AG04449 (cell line): ENCODE measurements at regions not wholly inside any gene's neighbourhood (a gene's known extent, or its start where the extent isn't known, plus 50 kb on each side); places are given as distances from the start of the nearest gene placed in this dataset.

Experiments used
- CTCF ChIA-PET: fragments of 350-600 bp; formaldehyde crosslinking; extraction: SDS; loops from one replicate; lab custom pipeline; 2021; ENCODE audit warnings: antibody characterized with exemption; lab: Yijun Ruan, JAX
- POLR2A ChIA-PET: fragments of 400-600, 350-600 bp; formaldehyde crosslinking; extraction: SDS; loops from one replicate; lab custom pipeline; 2020; ENCODE audit warnings: antibody characterized with exemption, inconsistent platforms; lab: Yijun Ruan, JAX
- DNase-seq: peaks from one replicate; pipeline ENCODE4 v3.0.0-alpha.2; 2010; ENCODE audit warnings: low read depth, low spot score
- H3K4me3 ChIP-seq: 2 replicates; pipeline ENCODE4 v1.5.1; 2011; ENCODE audit warnings: low read depth, mild to moderate bottlenecking, control low read depth, low read length
- TF ChIP-seq, protein P1 (sequence below): IDR thresholded peaks from one replicate; pipeline ENCODE4 v1.5.1; 2011; ENCODE audit warnings: mild to moderate bottlenecking, moderate library complexity, low read length, control low read depth, inconsistent platforms; ENCODE audit not compliant: insufficient read depth; ENCODE audit errors: missing control alignments

GRCh38 chrX:7771788-7772438 lies 71.1 kb upstream of the VCX start:
- TF ChIP-seq, protein P1, sequence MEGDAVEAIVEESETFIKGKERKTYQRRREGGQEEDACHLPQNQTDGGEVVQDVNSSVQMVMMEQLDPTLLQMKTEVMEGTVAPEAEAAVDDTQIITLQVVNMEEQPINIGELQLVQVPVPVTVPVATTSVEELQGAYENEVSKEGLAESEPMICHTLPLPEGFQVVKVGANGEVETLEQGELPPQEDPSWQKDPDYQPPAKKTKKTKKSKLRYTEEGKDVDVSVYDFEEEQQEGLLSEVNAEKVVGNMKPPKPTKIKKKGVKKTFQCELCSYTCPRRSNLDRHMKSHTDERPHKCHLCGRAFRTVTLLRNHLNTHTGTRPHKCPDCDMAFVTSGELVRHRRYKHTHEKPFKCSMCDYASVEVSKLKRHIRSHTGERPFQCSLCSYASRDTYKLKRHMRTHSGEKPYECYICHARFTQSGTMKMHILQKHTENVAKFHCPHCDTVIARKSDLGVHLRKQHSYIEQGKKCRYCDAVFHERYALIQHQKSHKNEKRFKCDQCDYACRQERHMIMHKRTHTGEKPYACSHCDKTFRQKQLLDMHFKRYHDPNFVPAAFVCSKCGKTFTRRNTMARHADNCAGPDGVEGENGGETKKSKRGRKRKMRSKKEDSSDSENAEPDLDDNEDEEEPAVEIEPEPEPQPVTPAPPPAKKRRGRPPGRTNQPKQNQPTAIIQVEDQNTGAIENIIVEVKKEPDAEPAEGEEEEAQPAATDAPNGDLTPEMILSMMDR, result no peak
- no peak overlapping the region for H3K4me3 ChIP-seq
- no peak for DNase-seq
- ChIA-PET POLR2A (no interaction called here), CTCF (no interaction called here)

GRCh38 chrX:7759830-7760229 lies 83.1 kb upstream of the VCX start:
- no peak overlapping the region for H3K4me3 ChIP-seq
- TF ChIP-seq, protein P1, result no peak
- DNase-seq, result no peak
- CTCF ChIA-PET, result no interaction called here
- POLR2A ChIA-PET, result no interaction called here

GRCh38 chrX:7746856-7747255 lies 96.1 kb upstream of the VCX start:
- no peak overlapping the region for H3K4me3 ChIP-seq
- DNase-seq, result no peak
- ChIA-PET POLR2A (no interaction called here), CTCF (no interaction called here)
- TF ChIP-seq, protein P1, result no peak

DNA sequence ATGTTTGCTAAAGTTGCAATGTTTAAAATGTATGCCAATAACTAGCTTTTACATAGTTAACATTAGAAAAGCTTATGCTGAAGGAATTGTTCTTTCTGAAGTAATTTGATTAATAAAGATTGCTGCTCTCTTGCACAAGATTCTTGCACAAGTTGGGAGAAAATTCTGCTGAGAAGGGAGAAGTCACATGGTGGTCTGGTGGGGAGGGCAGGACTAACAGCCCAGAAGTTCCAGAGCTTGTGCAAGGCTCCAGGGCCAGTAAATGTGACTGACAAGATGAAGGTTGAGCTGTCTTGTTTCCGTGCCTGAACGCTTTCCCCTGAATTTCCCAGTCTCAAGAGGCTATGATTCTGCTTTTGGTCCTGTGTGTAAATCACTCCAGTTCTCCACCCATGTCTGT lies 112.9 kb upstream of the VCX start:
- no peak overlapping the region for H3K4me3 ChIP-seq
- CTCF ChIA-PET, result no interaction called here
- POLR2A ChIA-PET, result no interaction called here
- TF ChIP-seq, protein P1, result no peak
- DNase-seq, result no peak

- POLR2A ChIA-PET, result no interaction called here
- CTCF ChIA-PET, result no interaction called here
- no peak for DNase-seq
- TF ChIP-seq, protein P1, result no peak
- H3K4me3 ChIP-seq, result no peak overlapping the region
Measured at GRCh38 chrX:7720519-7720918, 122.5 kb upstream of the VCX start.

DNA sequence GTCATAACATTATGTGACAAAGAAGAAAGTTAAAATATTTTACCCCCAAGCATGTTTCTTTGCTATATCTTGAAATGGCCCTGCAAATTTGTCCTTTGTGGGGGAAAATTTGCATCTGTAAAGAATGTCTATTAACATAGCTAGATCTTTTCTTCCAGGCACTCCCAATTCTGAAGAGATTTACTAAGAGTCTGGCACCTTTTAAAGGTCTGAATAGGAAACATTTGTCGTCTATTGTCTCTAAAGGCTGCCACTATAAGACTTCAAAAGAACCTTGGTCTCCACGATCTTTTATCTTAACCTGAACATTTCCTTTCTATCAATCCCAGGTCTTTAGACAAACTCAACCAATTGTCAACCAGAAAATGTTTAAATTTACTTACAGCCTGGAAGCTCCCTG lies 128.6 kb upstream of the VCX start:
- H3K4me3 ChIP-seq, result no peak overlapping the region

More for the DNA sequence above, 128.6 kb upstream of the VCX start:
- no peak for DNase-seq
- ChIA-PET POLR2A (no interaction called here), CTCF (no interaction called here)
- TF ChIP-seq, protein P1, result no peak
